GM23338 (cell line): ENCODE measurements at regions not wholly inside any gene's neighbourhood (a gene's known extent, or its start where the extent isn't known, plus 50 kb on each side); places are given as distances from the start of the nearest gene placed in this dataset.

ENCODE experiments used
- ATAC-seq: fragments of 200-7000 bp; cut with Tn5 transposase; 3 replicates; pipeline ENCODE4 v1.9.1; 2020
- DNase-seq: peaks from one replicate; pipeline ENCODE4 v3.0.0-alpha.2; 2015; ENCODE audit warnings: low spot score
- H2AFZ ChIP-seq: fragments of 200-600 bp; sonication (generic); 2 replicates; pipeline ENCODE4 v1.8.0; 2016; ENCODE audit warnings: antibody characterized with exemption, mild to moderate bottlenecking, moderate library complexity
- H3F3A ChIP-seq: fragments of 200-600 bp; sonication (generic); replicated peaks from 2 replicates; pipeline ENCODE4 v1.8.0; 2017; ENCODE audit warnings: antibody characterized with exemption, mixed run types, low read depth
- H3K27ac ChIP-seq: fragments of 200-600 bp; sonication (generic); 2 replicates; pipeline ENCODE4 v1.6.1; 2016; ENCODE audit warnings: low read depth
- H3K27me3 ChIP-seq: fragments of 200-600 bp; sonication (generic); 2 replicates; pipeline ENCODE4 v1.8.0; 2016; ENCODE audit warnings: mild to moderate bottlenecking, mixed run types, moderate library complexity; ENCODE audit not compliant: insufficient read depth
- H3K36me3 ChIP-seq: fragments of 200-600 bp; sonication (generic); 2 replicates; pipeline ENCODE4 v1.8.0; 2016; ENCODE audit warnings: mild to moderate bottlenecking; ENCODE audit not compliant: insufficient read depth
- H3K4me1 ChIP-seq: fragments of 200-600 bp; sonication (generic); 2 replicates; pipeline ENCODE4 v1.8.0; 2016; ENCODE audit warnings: mild to moderate bottlenecking, moderate library complexity; ENCODE audit not compliant: insufficient read depth
- H3K4me2 ChIP-seq: fragments of 200-600 bp; sonication (generic); 2 replicates; pipeline ENCODE4 v1.7.1; 2017; ENCODE audit warnings: mixed run types
- H3K4me3 ChIP-seq: fragments of 200-600 bp; sonication (generic); 2 replicates; pipeline ENCODE4 v1.6.1; 2016; ENCODE audit warnings: mixed run types
- H3K79me2 ChIP-seq: fragments of 200-600 bp; sonication (generic); replicated peaks from 2 replicates; pipeline ENCODE4 v1.8.0; 2017; ENCODE audit warnings: mild to moderate bottlenecking; ENCODE audit not compliant: insufficient read depth
- H3K9me2 ChIP-seq: fragments of 200-600 bp; sonication (generic); 2 replicates; pipeline ENCODE4 v1.8.0; 2017; ENCODE audit not compliant: insufficient read depth
- H4K20me1 ChIP-seq: fragments of 200-600 bp; sonication (generic); replicated peaks from 2 replicates; pipeline ENCODE4 v1.8.0; 2017; ENCODE audit warnings: mild to moderate bottlenecking; ENCODE audit not compliant: insufficient read depth
- H3K27ac Mint-ChIP-seq: 2 replicates; pipeline ENCODE4 v1.8.0; 2020; ENCODE audit warnings: inconsistent platforms, mild to moderate bottlenecking, moderate library complexity, mixed read lengths
- H3K27me3 Mint-ChIP-seq: 3 replicates; pipeline ENCODE4 v1.8.0; 2022; ENCODE audit warnings: low read depth, mild to moderate bottlenecking, moderate library complexity, mixed read lengths, inconsistent platforms; ENCODE audit not compliant: insufficient read depth, poor library complexity
- H3K36me3 Mint-ChIP-seq: 3 replicates; pipeline ENCODE4 v1.8.0; 2021; ENCODE audit warnings: low read depth, mild to moderate bottlenecking, inconsistent platforms, moderate library complexity, mixed read lengths
- H3K4me1 Mint-ChIP-seq: 3 replicates; pipeline ENCODE4 v1.8.0; 2020; ENCODE audit warnings: mild to moderate bottlenecking, inconsistent platforms, mixed read lengths
- H3K4me3 Mint-ChIP-seq: 3 replicates; pipeline ENCODE4 v1.8.0; 2021; ENCODE audit warnings: moderate library complexity, mild to moderate bottlenecking, inconsistent platforms, mixed read lengths
- H3K9me3 Mint-ChIP-seq: 3 replicates; pipeline ENCODE4 v1.8.0; 2020; ENCODE audit warnings: moderate library complexity, mild to moderate bottlenecking, inconsistent platforms, mixed read lengths
- CTCF ChIP-seq, 2 experiments: fragments of 200-600 bp in 1 of 2; sonication (generic) in 1 of 2; conservative IDR thresholded peaks; 2 replicates each; pipeline versions ENCODE4 v1.5.1 to v1.6.1; 2016 to 2017; ENCODE audit warnings: antibody characterized with exemption in 2 of 2, low read depth in 2 of 2, mild to moderate bottlenecking in 2 of 2, moderate library complexity in 1 of 2
- EZH2 ChIP-seq: fragments of 200-600 bp; sonication (generic); IDR thresholded peaks from one replicate; pipeline ENCODE4 v1.8.0; 2017; ENCODE audit warnings: antibody characterized with exemption, mild to moderate bottlenecking, low read depth; ENCODE audit not compliant: unreplicated experiment
- EZH2phosphoT487 ChIP-seq: fragments of 200-600 bp; sonication (generic); IDR thresholded peaks from one replicate; pipeline ENCODE4 v1.8.1; 2018; ENCODE audit warnings: antibody characterized with exemption; ENCODE audit not compliant: unreplicated experiment
- JUNB ChIP-seq: IDR thresholded peaks from one replicate; pipeline ENCODE4 v1.6.1; 2016; ENCODE audit warnings: antibody characterized with exemption; ENCODE audit not compliant: unreplicated experiment
- NANOG ChIP-seq: IDR thresholded peaks from 2 replicates; pipeline ENCODE4 v1.6.1; 2016; ENCODE audit warnings: antibody characterized with exemption, borderline replicate concordance
- POLR2AphosphoS5 ChIP-seq: IDR thresholded peaks from 2 replicates; pipeline ENCODE4 v1.6.1; 2016; ENCODE audit warnings: antibody characterized with exemption, low read depth
- STAT1 ChIP-seq: IDR thresholded peaks from one replicate; pipeline ENCODE4 v1.6.1; 2016; ENCODE audit warnings: antibody characterized with exemption; ENCODE audit not compliant: unreplicated experiment
- ZNF114 ChIP-seq: fragments of 250-450 bp; sonication (Bioruptor Pico); IDR thresholded peaks from 2 replicates; pipeline ENCODE4 v1.5.0; 2020; ENCODE audit warnings: mild to moderate bottlenecking, moderate library complexity
- ZNF331 ChIP-seq: fragments of 250-450 bp; sonication (Bioruptor Pico); IDR thresholded peaks from 2 replicates; pipeline ENCODE4 v1.5.0; 2020; ENCODE audit warnings: low read depth, mild to moderate bottlenecking, moderate library complexity
- TF ChIP-seq, protein P1 (sequence below): fragments of 250-450 bp; sonication (Bioruptor Pico); IDR thresholded peaks from 2 replicates; pipeline ENCODE4 v1.5.0; 2020; ENCODE audit warnings: mild to moderate bottlenecking, moderate library complexity
- TF ChIP-seq, protein P2 (sequence below): IDR thresholded peaks from 2 replicates; pipeline ENCODE4 v1.6.1; 2016; ENCODE audit warnings: antibody characterized with exemption
- TF ChIP-seq, protein P3 (sequence below): IDR thresholded peaks from one replicate; pipeline ENCODE4 v1.6.1; 2018; ENCODE audit warnings: antibody characterized with exemption; ENCODE audit not compliant: unreplicated experiment

- H3K27ac Mint-ChIP-seq: no peak overlapping the region
- Histone ChIP-seq H3K9me2 (0 out of 2 replicates have a peak, but pooled peaks cover 14% of the 10 kb centered on the region), H2AFZ (no peak overlapping the region), H3F3A (no peaks in the 10 kb centered on the region), H3K4me1 (peaks cover 16% of the 10 kb centered on the region), H3K79me2 (no peaks in the 10 kb centered on the region), H4K20me1 (no peaks in the 10 kb centered on the region), H3K27me3 (no peaks in the 10 kb centered on the region), H3K4me3 (no peak overlapping the region), H3K27ac (no peak overlapping the region), H3K36me3 (no peaks in the 10 kb centered on the region), H3K4me2 (no peak overlapping the region)
- TF ChIP-seq EZH2 (no peak), POLR2AphosphoS5 (no peak), STAT1 (no peak), CTCF (conservative IDR thresholded peaks at IDR 0.05; ENCODE audit: low read depth in 2 of 2) (no peak), JUNB (no peak), NANOG (no peak), EZH2phosphoT487 (no peak), ZNF331 (CRISPR knock-in tag) (no peak), ZNF114 (no peak)
- TF ChIP-seq, protein P1, sequence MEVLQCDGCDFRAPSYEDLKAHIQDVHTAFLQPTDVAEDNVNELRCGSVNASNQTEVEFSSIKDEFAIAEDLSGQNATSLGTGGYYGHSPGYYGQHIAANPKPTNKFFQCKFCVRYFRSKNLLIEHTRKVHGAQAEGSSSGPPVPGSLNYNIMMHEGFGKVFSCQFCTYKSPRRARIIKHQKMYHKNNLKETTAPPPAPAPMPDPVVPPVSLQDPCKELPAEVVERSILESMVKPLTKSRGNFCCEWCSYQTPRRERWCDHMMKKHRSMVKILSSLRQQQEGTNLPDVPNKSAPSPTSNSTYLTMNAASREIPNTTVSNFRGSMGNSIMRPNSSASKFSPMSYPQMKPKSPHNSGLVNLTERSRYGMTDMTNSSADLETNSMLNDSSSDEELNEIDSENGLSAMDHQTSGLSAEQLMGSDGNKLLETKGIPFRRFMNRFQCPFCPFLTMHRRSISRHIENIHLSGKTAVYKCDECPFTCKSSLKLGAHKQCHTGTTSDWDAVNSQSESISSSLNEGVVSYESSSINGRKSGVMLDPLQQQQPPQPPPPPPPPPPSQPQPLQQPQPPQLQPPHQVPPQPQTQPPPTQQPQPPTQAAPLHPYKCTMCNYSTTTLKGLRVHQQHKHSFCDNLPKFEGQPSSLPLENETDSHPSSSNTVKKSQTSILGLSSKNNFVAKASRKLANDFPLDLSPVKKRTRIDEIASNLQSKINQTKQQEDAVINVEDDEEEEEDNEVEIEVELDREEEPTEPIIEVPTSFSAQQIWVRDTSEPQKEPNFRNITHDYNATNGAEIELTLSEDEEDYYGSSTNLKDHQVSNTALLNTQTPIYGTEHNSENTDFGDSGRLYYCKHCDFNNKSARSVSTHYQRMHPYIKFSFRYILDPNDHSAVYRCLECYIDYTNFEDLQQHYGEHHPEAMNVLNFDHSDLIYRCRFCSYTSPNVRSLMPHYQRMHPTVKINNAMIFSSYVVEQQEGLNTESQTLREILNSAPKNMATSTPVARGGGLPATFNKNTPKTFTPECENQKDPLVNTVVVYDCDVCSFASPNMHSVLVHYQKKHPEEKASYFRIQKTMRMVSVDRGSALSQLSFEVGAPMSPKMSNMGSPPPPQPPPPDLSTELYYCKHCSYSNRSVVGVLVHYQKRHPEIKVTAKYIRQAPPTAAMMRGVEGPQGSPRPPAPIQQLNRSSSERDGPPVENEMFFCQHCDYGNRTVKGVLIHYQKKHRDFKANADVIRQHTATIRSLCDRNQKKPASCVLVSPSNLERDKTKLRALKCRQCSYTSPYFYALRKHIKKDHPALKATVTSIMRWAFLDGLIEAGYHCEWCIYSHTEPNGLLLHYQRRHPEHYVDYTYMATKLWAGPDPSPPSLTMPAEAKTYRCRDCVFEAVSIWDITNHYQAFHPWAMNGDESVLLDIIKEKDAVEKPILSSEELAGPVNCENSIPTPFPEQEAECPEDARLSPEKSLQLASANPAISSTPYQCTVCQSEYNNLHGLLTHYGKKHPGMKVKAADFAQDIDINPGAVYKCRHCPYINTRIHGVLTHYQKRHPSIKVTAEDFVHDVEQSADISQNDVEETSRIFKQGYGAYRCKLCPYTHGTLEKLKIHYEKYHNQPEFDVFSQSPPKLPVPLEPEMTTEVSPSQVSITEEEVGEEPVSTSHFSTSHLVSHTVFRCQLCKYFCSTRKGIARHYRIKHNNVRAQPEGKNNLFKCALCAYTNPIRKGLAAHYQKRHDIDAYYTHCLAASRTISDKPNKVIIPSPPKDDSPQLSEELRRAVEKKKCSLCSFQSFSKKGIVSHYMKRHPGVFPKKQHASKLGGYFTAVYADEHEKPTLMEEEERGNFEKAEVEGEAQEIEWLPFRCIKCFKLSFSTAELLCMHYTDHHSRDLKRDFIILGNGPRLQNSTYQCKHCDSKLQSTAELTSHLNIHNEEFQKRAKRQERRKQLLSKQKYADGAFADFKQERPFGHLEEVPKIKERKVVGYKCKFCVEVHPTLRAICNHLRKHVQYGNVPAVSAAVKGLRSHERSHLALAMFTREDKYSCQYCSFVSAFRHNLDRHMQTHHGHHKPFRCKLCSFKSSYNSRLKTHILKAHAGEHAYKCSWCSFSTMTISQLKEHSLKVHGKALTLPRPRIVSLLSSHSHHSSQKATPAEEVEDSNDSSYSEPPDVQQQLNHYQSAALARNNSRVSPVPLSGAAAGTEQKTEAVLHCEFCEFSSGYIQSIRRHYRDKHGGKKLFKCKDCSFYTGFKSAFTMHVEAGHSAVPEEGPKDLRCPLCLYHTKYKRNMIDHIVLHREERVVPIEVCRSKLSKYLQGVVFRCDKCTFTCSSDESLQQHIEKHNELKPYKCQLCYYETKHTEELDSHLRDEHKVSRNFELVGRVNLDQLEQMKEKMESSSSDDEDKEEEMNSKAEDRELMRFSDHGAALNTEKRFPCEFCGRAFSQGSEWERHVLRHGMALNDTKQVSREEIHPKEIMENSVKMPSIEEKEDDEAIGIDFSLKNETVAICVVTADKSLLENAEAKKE (CRISPR knock-in tag): no peak
- TF ChIP-seq, protein P2, sequence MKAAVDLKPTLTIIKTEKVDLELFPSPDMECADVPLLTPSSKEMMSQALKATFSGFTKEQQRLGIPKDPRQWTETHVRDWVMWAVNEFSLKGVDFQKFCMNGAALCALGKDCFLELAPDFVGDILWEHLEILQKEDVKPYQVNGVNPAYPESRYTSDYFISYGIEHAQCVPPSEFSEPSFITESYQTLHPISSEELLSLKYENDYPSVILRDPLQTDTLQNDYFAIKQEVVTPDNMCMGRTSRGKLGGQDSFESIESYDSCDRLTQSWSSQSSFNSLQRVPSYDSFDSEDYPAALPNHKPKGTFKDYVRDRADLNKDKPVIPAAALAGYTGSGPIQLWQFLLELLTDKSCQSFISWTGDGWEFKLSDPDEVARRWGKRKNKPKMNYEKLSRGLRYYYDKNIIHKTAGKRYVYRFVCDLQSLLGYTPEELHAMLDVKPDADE: no peak
- TF ChIP-seq, protein P3, sequence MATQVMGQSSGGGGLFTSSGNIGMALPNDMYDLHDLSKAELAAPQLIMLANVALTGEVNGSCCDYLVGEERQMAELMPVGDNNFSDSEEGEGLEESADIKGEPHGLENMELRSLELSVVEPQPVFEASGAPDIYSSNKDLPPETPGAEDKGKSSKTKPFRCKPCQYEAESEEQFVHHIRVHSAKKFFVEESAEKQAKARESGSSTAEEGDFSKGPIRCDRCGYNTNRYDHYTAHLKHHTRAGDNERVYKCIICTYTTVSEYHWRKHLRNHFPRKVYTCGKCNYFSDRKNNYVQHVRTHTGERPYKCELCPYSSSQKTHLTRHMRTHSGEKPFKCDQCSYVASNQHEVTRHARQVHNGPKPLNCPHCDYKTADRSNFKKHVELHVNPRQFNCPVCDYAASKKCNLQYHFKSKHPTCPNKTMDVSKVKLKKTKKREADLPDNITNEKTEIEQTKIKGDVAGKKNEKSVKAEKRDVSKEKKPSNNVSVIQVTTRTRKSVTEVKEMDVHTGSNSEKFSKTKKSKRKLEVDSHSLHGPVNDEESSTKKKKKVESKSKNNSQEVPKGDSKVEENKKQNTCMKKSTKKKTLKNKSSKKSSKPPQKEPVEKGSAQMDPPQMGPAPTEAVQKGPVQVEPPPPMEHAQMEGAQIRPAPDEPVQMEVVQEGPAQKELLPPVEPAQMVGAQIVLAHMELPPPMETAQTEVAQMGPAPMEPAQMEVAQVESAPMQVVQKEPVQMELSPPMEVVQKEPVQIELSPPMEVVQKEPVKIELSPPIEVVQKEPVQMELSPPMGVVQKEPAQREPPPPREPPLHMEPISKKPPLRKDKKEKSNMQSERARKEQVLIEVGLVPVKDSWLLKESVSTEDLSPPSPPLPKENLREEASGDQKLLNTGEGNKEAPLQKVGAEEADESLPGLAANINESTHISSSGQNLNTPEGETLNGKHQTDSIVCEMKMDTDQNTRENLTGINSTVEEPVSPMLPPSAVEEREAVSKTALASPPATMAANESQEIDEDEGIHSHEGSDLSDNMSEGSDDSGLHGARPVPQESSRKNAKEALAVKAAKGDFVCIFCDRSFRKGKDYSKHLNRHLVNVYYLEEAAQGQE: no peak
- H3K9me3 Mint-ChIP-seq: no peaks in the 10 kb centered on the region
- DNase-seq: no peak
- H3K27me3 Mint-ChIP-seq: peaks cover 1% of the 10 kb centered on the region
- no peak for ATAC-seq
- peaks cover 19% of the 10 kb centered on the region for H3K4me1 Mint-ChIP-seq
- no peak overlapping the region for H3K4me3 Mint-ChIP-seq
- no peaks in the 10 kb centered on the region for H3K36me3 Mint-ChIP-seq
Measured at GRCh38 chr1:87851490-87851889, 522.8 kb downstream of the LMO4 start.
